ENCODE measurements at regions not wholly inside any gene's neighbourhood (a gene's known extent, or its start where the extent isn't known, plus 50 kb on each side); places are given as distances from the start of the nearest gene placed in this dataset.

DNA sequence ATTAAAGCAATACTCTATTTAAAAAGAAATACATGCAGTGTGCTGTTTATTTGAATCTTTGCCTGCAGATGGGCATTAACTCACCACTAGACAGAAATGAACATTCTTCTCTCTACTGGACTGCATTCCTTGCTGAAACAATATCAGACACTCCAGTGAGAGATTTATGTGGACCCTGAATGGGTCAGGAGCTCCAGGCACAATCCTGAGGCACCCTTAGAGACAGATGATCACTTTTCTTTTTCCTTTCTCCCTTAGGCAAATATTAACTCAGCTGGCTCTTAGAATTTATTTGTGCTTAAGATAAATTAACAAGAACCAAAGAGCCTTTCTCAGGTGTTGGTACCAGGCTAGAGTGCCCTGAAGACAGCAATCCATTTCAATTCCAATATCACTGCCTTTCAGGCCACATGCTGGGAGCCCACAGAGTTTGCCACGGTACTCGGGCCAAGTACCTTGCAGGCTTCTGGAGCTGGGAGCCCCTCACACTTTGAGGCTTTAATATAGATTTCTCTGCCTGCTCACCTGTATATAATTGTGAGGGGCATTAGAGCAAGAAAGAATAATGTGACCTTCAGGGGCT is 173.0 kb downstream of the EMP1 start:
- TF ChIP-seq POLR2A (IDR thresholded peaks at IDR 0.05) = no peak
- TF ChIP-seq, protein P1, sequence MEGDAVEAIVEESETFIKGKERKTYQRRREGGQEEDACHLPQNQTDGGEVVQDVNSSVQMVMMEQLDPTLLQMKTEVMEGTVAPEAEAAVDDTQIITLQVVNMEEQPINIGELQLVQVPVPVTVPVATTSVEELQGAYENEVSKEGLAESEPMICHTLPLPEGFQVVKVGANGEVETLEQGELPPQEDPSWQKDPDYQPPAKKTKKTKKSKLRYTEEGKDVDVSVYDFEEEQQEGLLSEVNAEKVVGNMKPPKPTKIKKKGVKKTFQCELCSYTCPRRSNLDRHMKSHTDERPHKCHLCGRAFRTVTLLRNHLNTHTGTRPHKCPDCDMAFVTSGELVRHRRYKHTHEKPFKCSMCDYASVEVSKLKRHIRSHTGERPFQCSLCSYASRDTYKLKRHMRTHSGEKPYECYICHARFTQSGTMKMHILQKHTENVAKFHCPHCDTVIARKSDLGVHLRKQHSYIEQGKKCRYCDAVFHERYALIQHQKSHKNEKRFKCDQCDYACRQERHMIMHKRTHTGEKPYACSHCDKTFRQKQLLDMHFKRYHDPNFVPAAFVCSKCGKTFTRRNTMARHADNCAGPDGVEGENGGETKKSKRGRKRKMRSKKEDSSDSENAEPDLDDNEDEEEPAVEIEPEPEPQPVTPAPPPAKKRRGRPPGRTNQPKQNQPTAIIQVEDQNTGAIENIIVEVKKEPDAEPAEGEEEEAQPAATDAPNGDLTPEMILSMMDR (IDR thresholded peaks at IDR 0.05) = no peak
